GM12875 (cell line): ENCODE measurements at regions not wholly inside any gene's neighbourhood (a gene's known extent, or its start where the extent isn't known, plus 50 kb on each side); places are given as distances from the start of the nearest gene placed in this dataset.

Experiments used
- H3K4me3 ChIP-seq: one replicate; pipeline ENCODE4 v1.5.1; 2011; ENCODE audit warnings: low read depth, low read length, control low read depth
- TF ChIP-seq, protein P1 (sequence below): IDR thresholded peaks from 2 replicates; pipeline ENCODE4 v1.5.1; 2011; ENCODE audit warnings: low read depth, mild to moderate bottlenecking, control low read depth, inconsistent platforms, low read length, moderate library complexity, borderline replicate concordance; ENCODE audit not compliant: insufficient read depth

- no peak overlapping the region for H3K4me3 ChIP-seq
- TF ChIP-seq, protein P1, sequence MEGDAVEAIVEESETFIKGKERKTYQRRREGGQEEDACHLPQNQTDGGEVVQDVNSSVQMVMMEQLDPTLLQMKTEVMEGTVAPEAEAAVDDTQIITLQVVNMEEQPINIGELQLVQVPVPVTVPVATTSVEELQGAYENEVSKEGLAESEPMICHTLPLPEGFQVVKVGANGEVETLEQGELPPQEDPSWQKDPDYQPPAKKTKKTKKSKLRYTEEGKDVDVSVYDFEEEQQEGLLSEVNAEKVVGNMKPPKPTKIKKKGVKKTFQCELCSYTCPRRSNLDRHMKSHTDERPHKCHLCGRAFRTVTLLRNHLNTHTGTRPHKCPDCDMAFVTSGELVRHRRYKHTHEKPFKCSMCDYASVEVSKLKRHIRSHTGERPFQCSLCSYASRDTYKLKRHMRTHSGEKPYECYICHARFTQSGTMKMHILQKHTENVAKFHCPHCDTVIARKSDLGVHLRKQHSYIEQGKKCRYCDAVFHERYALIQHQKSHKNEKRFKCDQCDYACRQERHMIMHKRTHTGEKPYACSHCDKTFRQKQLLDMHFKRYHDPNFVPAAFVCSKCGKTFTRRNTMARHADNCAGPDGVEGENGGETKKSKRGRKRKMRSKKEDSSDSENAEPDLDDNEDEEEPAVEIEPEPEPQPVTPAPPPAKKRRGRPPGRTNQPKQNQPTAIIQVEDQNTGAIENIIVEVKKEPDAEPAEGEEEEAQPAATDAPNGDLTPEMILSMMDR: no peak
These were observed 82.3 kb upstream of the S1PR1 start for GRCh38 chr1:101154547-101154946.

DNA sequence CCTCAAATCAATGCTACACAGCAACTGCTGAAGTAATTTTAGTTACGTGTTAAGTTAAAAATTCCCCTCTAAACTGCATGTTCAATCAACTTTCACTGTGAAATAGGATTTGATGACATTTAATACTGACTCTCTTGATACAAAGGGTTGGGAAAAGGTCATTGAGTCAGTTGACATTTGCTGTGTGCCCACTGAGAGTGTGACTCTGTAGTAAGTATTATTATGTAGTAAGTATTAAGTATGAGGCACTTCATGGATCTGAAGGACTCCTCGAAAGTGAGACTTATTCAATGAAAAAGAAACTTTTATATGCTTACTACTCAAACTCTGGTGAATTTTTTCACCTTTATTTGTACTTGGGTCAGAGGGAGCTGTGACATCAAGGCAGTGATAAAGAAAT lies 83.1 kb upstream of the S1PR1 start:
- TF ChIP-seq, protein P1: no peak
- no peak overlapping the region for H3K4me3 ChIP-seq

GRCh38 chr1:101152633-101153032 lies 84.2 kb upstream of the S1PR1 start:
- no peak overlapping the region for H3K4me3 ChIP-seq
- TF ChIP-seq, protein P1: no peak

DNA sequence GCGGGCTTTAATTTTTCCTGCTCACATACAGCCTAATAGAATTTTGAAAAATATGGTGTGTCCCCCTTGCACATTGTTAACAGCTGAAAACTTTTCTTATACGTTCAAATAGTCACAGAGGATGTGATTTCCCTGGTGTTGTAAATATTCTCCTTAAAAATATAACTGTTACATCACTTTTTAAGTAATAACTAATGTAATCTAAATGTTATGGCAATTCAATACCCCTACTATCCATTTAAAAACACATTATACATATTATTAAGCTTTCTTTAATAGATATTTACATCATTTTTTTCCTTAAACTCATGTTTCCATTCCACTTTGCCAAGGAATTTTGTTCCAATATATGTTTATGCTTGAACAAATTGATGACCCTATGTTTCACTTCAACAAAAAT lies 85.5 kb upstream of the S1PR1 start:
- no peak overlapping the region for H3K4me3 ChIP-seq
- TF ChIP-seq, protein P1: no peak

GRCh38 chr1:101150670-101151069 lies 86.1 kb upstream of the S1PR1 start:
- TF ChIP-seq, protein P1: no peak
- H3K4me3 ChIP-seq: no peak overlapping the region

DNA sequence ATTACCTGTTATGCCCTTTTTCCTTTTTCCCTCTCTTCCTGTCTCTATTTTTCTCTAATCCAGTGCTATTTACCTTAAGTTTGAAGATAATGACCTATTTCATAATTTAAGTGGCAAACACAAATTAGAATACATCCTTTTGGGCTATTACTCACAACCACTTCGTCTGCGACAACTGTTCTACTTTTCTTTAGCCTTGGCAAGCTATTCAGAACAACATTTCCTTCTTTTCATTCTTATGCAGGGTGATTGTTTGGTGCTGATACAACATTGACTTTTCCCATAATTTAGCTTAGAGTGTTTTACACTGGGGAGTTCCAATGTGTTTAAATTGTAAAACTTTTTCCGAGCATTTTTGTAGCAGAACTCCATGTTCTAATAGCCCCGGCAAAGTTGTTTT lies 86.6 kb upstream of the S1PR1 start:
- H3K4me3 ChIP-seq: no peak overlapping the region
- TF ChIP-seq, protein P1: no peak

- TF ChIP-seq, protein P1: no peak
- H3K4me3 ChIP-seq: no peak overlapping the region
These were observed 87.8 kb upstream of the S1PR1 start for GRCh38 chr1:101148980-101149379.
